A673 (cell line): ENCODE measurements at regions not wholly inside any gene's neighbourhood (a gene's known extent, or its start where the extent isn't known, plus 50 kb on each side); places are given as distances from the start of the nearest gene placed in this dataset.
"Not testable (repeated sequence)": the region's sequence is repeated elsewhere in the genome, so short reads cannot be mapped to it uniquely, and the experiment has no call there.

Source experiments
- CTCF ChIP-seq: fragments of 300-800, 200-600 bp; sonication (generic); conservative IDR thresholded peaks from 2 replicates; pipeline ENCODE4 v1.5.1; 2017; ENCODE audit warnings: low read depth, mild to moderate bottlenecking, antibody characterized with exemption, low read length, moderate library complexity, mixed read lengths
- EZH2 ChIP-seq: fragments of 200-600 bp; sonication (generic); IDR thresholded peaks from 2 replicates; pipeline ENCODE4 v1.6.1; 2017; ENCODE audit warnings: borderline replicate concordance, low read depth, mild to moderate bottlenecking, mixed read lengths, antibody characterized with exemption, low read length; ENCODE audit not compliant: poor library complexity, severe bottlenecking

DNA sequence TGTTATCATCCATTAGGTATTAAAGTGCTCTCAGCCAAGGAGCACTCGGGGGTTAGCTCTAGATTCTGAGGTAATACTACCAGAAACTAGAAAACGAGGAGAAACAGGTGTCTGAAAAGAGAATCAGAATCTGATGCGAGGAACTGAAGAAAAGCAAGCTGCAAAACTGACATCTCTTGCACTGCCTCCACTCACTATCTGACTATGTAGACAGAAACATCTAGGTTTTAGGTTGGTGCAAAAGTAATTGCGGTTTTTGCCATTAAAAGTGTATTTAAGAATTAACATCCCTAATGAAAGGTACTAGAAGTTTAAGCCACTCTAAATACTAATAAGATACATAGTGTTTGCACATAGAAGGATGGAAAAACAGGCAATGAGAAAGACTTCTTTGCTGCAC is 334.4 kb downstream of the GOLGA6L6 start:
- not testable (repeated sequence) for TF ChIP-seq CTCF, EZH2
